Uterus (tissue), 3 donors: ENCODE measurements at regions not wholly inside any gene's neighbourhood (a gene's known extent, or its start where the extent isn't known, plus 50 kb on each side); places are given as distances from the start of the nearest gene placed in this dataset.

Experiments used
- DNase-seq, 2 donors: peaks; one replicate each; pipeline ENCODE4 v3.0.0-alpha.2; 2019 to 2020
- H3K27ac ChIP-seq, 2 donors: fragments of 200-600 bp; sonication (generic); 1 replicate in 1 of 2; 2 replicates in 1 of 2; pipeline ENCODE4 v1.5.1; 2016 to 2018
- H3K27me3 ChIP-seq, 2 donors: fragments of 200-600 bp; sonication (generic); one replicate each; pipeline ENCODE4 v1.5.1; 2018 to 2019; ENCODE audit warnings: control low read depth in 1 of 2
- H3K36me3 ChIP-seq, 2 donors: fragments of 200-600 bp; sonication (generic); one replicate each; pipeline ENCODE4 v1.5.1; 2019; ENCODE audit warnings: control low read depth in 1 of 2
- H3K4me1 ChIP-seq, 2 donors: fragments of 200-600 bp; sonication (generic); one replicate each; pipeline ENCODE4 v1.5.1; 2018 to 2019; ENCODE audit warnings: control low read depth in 1 of 2
- H3K4me3 ChIP-seq, 2 donors: fragments of 200-600 bp; sonication (generic); 1 replicate in 1 of 2; 2 replicates in 1 of 2; pipeline ENCODE4 v1.5.1; 2018 to 2019; ENCODE audit warnings: mild to moderate bottlenecking in 1 of 2
- H3K9me3 ChIP-seq, 2 donors: fragments of 200-600 bp; sonication (generic); one replicate each; pipeline ENCODE4 v1.5.1; 2019; ENCODE audit warnings: control low read depth in 1 of 2
- POLR2A ChIP-seq, 2 donors: fragments of 450-650 bp; IDR thresholded peaks; one replicate each; pipeline ENCODE4 v1.6.1; 2016; ENCODE audit warnings: antibody characterized with exemption in 2 of 2, mild to moderate bottlenecking in 1 of 2, moderate library complexity in 1 of 2
- intact Hi-C: fragments of 100-400 bp; cut with DNase I; formaldehyde crosslinking; loops from one replicate; pipeline ENCODE4 v1.15.1; 2023; ENCODE audit warnings: low total_unique reads
- TF ChIP-seq, protein P1 (sequence below), 4 experiments: fragments of 200-600 bp in 2 of 4; fragments of 450-650 bp in 2 of 4; sonication (generic) in 2 of 4; IDR thresholded peaks; one replicate each; pipeline ENCODE4 v1.5.1; 2016 to 2019; ENCODE audit warnings: antibody characterized with exemption in 4 of 4, mild to moderate bottlenecking in 2 of 4, moderate library complexity in 1 of 4
- donor health status: DM: yes; HTN: yes; CAD: no.

DNA sequence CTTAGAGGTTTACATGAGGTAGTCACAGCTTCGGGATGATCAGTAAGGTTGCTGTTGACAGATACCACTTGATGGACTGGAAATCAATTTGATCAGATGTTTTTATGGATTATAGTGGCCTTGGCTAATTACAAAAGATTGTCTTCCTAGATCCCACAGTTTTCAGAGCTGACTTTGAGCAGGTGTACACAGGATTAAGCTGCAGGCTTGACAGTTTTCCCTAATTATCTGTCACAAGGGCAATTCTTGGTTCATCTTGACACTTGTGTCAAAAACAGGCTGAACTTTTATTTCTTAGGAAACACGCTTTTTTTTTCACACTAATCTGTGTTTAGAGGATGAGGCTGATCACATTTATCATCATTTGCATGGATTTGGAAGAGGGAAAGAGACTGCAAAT, 824.0 kb upstream of the PIK3C3 start:
- H3K9me3 ChIP-seq = no peaks in the 10 kb centered on the region
- H3K27ac ChIP-seq = no peak overlapping the region
- no peaks in the 10 kb centered on the region for H3K4me1 ChIP-seq
- no peak overlapping the region for H3K4me3 ChIP-seq
- TF ChIP-seq POLR2A (IDR thresholded peaks at IDR 0.05) = no peak
- TF ChIP-seq, protein P1, sequence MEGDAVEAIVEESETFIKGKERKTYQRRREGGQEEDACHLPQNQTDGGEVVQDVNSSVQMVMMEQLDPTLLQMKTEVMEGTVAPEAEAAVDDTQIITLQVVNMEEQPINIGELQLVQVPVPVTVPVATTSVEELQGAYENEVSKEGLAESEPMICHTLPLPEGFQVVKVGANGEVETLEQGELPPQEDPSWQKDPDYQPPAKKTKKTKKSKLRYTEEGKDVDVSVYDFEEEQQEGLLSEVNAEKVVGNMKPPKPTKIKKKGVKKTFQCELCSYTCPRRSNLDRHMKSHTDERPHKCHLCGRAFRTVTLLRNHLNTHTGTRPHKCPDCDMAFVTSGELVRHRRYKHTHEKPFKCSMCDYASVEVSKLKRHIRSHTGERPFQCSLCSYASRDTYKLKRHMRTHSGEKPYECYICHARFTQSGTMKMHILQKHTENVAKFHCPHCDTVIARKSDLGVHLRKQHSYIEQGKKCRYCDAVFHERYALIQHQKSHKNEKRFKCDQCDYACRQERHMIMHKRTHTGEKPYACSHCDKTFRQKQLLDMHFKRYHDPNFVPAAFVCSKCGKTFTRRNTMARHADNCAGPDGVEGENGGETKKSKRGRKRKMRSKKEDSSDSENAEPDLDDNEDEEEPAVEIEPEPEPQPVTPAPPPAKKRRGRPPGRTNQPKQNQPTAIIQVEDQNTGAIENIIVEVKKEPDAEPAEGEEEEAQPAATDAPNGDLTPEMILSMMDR (IDR thresholded peaks at IDR 0.05) = no peak
- intact Hi-C loops = no loop called here
- H3K36me3 ChIP-seq = no peaks in the 10 kb centered on the region
- H3K27me3 ChIP-seq = no peaks in the 10 kb centered on the region
- no peak for DNase-seq

DNA sequence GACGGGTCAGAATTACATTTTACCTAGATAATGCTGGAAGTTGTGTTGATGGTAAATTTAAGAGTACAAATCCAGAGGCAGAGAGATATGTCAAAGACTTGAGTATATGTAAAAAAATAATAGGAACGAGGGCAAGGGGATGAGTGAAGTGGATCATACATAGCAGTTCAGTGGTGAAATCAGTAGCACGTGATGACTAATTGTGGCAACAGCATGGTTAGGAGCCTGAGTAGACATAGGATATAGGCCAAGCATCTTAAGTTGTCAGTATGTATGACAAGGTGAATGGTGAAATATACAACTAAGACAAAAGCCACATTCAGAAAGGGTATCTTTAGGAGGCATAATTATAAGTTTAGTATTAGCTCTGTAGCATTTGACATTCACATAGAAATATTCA, 826.5 kb upstream of the PIK3C3 start:
- Histone ChIP-seq H3K4me3 (no peak overlapping the region), H3K9me3 (no peaks in the 10 kb centered on the region), H3K36me3 (no peaks in the 10 kb centered on the region), H3K27me3 (no peaks in the 10 kb centered on the region), H3K27ac (no peak overlapping the region), H3K4me1 (no peaks in the 10 kb centered on the region)
- no peak for DNase-seq
- no peak for TF ChIP-seq POLR2A (IDR thresholded peaks at IDR 0.05)
- TF ChIP-seq, protein P1 (IDR thresholded peaks at IDR 0.05) = no peak
- intact Hi-C loops = no loop called here

GRCh38 chr18:41128126-41128525, 826.9 kb upstream of the PIK3C3 start:
- no peaks in the 10 kb centered on the region for H3K4me1 ChIP-seq
- H3K9me3 ChIP-seq = no peaks in the 10 kb centered on the region
- H3K27me3 ChIP-seq = no peaks in the 10 kb centered on the region
- TF ChIP-seq, protein P1 (IDR thresholded peaks at IDR 0.05) = no peak
- no peak for TF ChIP-seq POLR2A (IDR thresholded peaks at IDR 0.05)
- intact Hi-C loops = no loop called here
- no peaks in the 10 kb centered on the region for H3K36me3 ChIP-seq
- DNase-seq = no peak
- H3K27ac ChIP-seq = no peak overlapping the region
- H3K4me3 ChIP-seq = no peak overlapping the region

DNA sequence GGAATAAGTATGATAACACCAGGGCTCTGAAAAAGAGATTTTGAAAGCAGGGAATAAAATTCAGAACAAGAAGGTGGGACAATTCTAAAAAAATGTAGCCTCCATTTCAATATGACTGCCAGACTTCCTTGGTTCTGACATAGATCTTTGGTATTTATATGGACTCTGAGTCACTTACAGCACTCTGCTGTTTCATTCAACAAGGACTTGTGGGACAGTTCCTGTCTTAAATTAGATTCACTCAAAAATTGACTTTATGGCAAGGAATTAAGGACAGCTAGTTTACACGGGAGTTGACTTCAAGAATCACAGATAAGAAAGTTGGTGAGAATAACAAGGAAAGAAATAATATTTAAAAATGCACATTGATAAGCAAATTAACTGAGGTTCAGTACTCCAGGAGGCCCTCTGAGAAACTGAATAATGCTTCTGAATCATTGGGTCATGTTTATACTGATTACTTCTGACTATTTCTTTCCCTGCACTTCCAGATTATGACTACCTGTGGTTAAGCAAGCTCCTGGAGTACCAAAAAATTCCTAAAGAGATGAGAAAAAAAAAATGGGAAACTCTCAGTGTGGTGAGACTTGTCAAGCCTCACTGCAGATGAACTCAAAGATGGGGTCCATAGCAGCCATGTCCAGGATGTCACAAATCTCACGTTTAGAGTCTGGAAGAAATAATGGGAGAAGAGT, 828.3 kb upstream of the PIK3C3 start:
- TF ChIP-seq POLR2A (IDR thresholded peaks at IDR 0.05) = no peak
- TF ChIP-seq, protein P1 (IDR thresholded peaks at IDR 0.05) = no peak
- Histone ChIP-seq H3K4me1 (no peaks in the 10 kb centered on the region), H3K36me3 (no peaks in the 10 kb centered on the region), H3K4me3 (no peak overlapping the region), H3K9me3 (no peaks in the 10 kb centered on the region), H3K27ac (no peak overlapping the region), H3K27me3 (no peaks in the 10 kb centered on the region)
- DNase-seq = no peak
- intact Hi-C loops = no loop called here

DNA sequence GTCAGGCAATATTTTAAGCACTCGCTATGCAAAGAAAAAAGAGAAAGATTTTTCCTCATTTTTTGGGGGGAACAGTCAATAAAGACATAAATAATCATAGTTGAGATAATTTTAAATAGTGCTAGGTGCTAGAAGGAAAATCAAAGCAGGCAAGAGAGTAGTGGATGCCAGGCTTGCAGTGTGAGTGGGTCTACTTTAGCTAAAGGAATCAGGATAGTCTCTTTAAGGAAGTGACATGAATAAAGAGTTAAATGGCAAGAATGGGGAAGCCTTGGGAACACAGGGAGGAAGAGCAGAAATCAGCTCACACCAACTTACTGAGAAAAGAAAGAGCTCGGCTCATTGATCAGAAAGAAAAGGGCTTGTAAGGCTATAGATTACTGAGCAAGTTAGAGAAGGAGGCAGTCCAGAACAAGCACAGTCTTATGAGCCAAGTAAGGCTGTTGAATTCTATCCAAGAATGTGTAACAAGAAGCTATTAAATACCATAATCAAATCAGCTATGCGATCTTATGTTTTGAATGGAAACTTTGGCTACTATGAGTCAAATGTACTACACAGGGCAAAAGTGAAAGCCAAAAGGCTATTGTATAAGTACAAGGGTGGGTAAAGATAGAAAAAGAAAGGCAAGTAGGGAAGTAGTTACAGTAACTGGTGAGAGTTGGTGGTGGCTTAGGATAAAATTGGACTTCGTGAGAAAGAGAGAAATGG, 833.8 kb upstream of the PIK3C3 start:
- TF ChIP-seq, protein P1 (IDR thresholded peaks at IDR 0.05) = no peak
- TF ChIP-seq POLR2A (IDR thresholded peaks at IDR 0.05) = no peak
- intact Hi-C loops = no loop called here
- no peaks in the 10 kb centered on the region for H3K36me3 ChIP-seq

More for the DNA sequence above, 833.8 kb upstream of the PIK3C3 start:
- Histone ChIP-seq H3K4me1 (no peaks in the 10 kb centered on the region), H3K9me3 (no peaks in the 10 kb centered on the region), H3K27ac (no peak overlapping the region), H3K27me3 (no peaks in the 10 kb centered on the region), H3K4me3 (no peak overlapping the region)
- no peak for DNase-seq
